HG02884 (cell line): ENCODE measurements at regions not wholly inside any gene's neighbourhood (a gene's known extent, or its start where the extent isn't known, plus 50 kb on each side); places are given as distances from the start of the nearest gene placed in this dataset.

Experiments
- ATAC-seq: cut with Tn5 transposase; IDR thresholded peaks from one replicate; pipeline ENCODE4 v1.9.1; 2021; ENCODE audit warnings: mild to moderate bottlenecking, moderate library complexity; ENCODE audit not compliant: unreplicated experiment

DNA sequence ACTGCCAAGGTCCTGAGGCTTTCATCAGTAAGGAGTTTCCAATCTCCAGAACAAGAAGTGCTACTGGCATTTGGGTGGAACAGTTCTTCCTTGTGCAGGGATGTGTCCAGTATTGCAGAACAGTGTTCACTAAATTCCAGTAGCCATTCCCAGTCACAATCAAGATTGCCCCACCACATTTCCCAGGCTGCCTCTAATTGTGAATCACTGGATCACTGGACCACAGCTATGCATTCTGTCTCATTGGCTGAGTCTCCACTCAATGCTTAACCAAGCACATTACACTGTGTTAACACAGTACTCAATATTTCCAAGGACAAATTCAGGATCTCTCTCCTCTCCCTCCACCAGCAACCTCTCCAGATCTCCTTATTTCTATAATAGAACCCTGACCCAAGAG lies 160.2 kb upstream of the CCDC150 start:
- no peak for ATAC-seq

- no peak for ATAC-seq
Observed at GRCh38 chr2:196480653-196481323, 158.7 kb upstream of the CCDC150 start.

DNA sequence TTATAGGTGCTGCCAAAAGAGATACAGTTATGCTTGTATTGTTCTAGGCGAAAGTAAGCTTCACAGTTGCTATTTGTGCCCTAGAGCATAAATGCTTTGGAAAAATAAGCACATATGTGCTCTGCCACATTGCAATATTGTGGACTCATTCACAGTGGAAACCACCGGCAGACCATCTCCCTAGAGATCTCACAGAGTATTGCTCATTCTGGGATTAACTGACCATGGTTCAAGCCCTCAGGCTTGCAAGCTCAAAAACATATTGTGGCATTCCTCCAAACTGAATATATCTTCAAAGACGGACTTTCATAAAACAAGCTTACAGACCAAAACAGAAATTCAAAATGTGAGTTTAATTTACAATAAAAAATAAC lies 158.2 kb upstream of the CCDC150 start:
- ATAC-seq, result no peak

DNA sequence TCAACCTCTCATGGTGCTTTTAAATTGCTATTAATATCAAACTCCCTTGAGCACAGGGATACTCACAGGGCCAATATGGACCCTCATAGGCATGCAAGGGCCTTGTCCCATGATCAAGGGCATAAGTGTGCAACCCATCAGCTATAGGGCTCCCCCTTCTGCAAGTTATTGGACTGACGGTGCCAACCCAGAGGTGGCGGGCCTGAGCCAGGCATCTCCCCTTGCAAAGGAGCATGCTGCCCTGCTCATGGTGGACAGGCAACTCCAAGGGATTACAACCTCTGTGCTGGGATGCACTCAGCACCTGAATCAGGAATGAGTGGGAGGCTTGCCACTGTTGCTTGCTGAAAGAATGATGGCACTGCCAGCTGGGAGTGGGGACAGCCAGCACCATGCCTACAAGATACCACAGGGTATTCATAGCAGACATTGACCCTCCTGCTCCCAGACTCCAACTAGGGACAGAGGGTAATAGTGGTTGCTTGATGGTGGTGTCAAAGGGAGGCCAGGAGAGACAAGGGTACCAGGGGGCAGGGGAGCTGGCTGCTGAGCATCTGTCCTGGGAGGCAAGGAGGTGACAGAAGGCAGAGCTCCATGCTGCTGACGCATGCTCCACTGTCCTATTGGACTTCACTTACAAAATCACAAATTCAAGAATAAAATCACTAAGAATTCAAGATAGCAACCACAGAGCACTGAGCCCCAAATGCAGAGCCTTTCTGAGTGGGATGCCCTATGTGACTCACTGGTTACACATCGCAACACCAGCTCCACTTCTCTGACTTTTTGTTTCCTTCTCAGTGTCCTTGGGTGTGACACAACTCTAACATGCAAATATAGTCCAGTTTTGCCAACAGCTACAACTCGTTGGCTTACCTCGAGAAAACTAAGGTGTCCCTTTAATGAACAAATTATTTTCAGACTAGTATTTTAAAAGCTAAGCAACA lies 157.1 kb upstream of the CCDC150 start:
- ATAC-seq, result no peak

DNA sequence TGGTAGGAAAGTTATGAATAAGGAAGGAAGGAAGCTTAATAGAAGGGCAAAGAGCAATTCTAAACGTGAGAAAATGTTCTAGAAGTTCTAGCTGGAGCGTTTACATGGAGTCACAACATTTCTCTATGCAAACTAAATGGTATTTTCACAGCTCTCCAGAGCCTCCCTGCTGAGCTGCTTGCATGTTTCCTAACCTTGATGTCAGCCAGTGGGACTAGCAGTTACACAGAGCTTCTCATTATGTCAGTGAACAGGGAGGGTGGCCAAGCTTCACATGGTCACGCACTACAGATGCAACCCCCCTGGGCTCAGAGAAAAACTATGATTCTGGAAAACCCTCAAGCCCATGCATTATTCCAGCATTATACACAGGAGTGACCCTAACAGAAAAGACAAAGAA lies 153.4 kb upstream of the CCDC150 start:
- ATAC-seq, result no peak

DNA sequence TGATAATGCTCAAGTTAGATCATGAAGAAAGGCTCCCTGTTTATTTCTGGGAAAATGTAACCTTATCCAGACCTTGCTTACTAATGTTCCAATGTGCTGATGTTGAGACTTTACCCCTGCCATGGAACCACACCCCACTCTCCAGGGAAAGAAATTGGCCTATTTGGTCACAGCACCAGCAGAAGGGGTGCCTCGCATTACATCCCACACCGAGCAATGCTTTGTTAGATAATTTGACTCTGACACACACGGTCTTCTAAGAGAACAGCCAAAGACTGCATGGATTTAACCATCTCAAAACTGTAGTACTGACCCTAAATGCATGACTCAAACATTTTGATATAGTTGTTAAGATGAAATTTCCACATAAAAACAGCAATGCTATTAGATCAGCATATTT lies 152.1 kb upstream of the CCDC150 start:
- ATAC-seq, result no peak

- no peak for ATAC-seq
Observed at GRCh38 chr2:196489371-196489770, 150.1 kb upstream of the CCDC150 start.

- ATAC-seq, result no peak
Observed at GRCh38 chr2:196492946-196493345, 146.6 kb upstream of the CCDC150 start.

DNA sequence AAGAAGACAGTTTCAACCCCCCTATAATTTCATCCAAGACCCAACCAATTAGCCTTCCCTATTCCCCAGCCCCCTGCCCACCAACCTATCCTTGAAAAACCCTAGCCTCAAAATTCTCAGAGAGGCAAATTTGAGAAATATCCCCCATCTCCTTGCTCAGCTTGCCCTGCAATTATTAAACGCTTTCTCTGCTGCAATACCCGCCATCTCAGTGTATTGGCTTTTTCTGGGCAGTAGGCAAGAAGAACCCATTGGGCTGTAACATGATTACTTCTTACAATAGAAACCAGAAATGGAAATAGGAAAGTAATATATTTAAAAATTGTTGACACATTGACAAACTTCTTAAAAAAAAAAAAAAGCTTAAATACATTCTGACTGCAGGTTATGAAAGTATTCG lies 140.6 kb upstream of the CCDC150 start:
- ATAC-seq, result no peak

DNA sequence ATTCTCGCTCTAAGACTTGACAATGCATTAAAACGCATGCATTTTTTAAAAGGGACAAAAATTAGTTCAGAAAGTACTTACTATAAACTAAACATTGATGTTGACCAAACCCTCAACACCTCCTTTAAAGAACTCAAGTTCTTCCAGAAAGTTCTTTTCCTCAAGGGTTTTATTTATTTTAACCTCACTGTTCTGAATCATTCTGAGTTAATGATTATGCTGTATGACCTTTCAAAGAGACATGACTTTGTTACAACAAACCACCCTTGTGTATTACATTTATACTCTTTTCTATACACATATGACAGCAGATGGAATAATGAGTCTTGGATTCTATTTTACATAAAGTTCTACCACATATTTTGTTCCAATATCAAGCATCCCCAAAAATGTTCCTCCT lies 139.8 kb upstream of the CCDC150 start:
- ATAC-seq, result no peak

DNA sequence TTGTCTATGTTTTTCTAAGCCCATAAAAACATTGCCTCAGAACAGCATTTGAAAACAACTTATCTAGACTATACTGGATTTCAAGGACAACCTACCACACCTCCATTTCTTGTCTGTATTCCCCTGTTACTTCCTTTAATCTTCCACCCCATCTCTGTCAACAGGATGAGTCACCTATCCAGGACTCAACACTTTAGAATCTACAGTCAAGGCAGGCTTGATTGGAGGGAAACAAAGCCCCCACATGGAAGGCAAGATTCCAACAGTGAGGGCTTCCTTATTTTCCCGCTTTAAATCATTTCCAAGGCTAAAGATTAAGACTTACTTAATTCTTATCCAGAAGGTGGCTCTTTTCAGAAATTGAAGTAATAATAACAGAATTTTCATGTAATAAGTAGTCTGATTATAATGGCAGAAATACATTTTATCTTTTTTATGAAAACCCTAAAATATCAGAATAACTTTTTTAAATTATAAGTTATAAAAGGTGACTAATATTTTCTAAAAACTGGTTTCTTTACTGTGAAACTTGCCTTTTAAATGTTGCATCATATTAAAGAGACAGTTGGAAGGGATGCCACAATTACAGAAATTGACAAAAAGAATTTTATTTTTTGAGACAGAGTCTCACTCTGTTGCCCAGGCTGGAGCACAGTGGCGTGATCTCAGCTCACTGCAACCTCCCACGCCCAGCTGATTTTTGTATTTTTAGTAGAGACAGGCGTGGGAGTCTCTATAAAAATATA lies 138.7 kb upstream of the CCDC150 start:
- ATAC-seq, result no peak

DNA sequence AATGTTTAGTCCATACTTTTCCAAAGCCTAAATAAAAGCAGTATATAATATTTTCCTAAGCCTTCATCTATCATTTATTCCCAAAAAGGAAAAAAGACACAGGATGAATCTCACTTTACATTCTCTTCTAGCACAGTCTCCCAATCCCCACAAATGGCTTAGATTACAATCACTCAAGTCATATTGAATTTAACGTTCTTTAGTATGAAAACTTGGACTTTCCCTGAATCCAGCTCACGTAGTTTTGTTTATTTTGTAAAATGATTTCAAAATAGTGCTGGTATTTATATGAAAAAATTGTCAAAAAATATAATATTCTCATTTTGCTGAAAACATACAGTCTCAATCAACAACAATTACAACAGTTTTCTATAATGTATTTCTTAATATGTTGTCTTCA lies 137.7 kb upstream of the CCDC150 start:
- no peak for ATAC-seq

GRCh38 chr2:196502386-196502785 lies 137.1 kb upstream of the CCDC150 start:
- no peak for ATAC-seq

GRCh38 chr2:196503398-196503797 lies 136.1 kb upstream of the CCDC150 start:
- ATAC-seq, result no peak

DNA sequence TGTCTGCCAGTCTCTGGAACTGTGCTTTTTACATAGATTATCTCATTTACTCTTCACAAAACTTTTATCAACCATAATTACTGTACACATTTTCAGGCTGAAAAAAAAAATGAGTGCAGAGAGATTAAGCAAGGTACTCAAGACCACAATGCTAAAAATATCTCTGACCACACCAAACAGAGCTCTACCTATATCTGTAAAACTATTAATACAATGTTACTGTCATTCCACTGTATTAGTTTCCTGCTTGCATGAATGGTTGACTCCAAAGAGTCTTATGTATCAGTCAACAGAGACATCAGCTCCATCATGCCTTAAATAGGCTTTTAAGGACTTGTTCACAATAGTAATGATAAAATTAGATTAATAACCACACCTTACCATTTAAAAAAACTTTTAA lies 134.7 kb upstream of the CCDC150 start:
- ATAC-seq, result peak; percentile 94

GRCh38 chr2:196510246-196510645 lies 129.3 kb upstream of the CCDC150 start:
- ATAC-seq, result no peak

- ATAC-seq, result no peak
Observed at GRCh38 chr2:196511258-196512168, 128.0 kb upstream of the CCDC150 start.

DNA sequence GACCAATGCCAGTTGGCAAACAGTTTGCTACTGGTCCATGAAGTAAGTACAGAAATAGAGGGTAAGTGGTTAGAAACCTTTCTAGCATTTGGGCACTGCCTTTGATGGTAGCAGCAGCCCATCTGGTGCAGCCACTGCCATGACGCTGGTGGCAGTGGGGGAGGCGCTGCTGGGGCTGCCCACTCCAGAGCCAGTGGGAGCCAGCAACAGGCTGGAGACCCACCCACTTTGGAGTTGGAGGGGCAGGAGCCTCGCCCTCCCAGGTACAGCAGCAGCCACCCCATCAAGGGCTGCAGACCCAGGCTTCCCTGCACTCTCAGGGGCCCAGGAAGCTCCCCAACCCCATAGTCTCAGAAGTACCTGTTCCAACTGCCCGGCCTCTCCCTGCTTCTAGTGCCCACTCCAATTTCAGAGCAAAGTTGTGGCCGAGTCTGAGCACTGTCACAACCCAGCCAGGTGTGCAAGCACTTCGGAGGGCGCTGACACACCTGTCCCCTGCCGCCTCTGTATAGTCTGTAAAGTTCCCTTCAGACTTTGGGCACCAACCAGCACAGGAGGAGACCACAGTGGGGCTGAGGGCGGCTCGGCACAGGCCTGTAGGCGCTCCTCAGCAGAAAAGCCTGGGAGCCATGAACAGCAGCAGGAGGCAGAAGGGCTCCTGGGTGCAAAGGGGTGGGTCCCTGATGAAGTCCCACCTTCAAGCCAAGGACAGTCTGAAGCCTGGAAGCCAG lies 125.6 kb upstream of the CCDC150 start:
- ATAC-seq, result no peak

DNA sequence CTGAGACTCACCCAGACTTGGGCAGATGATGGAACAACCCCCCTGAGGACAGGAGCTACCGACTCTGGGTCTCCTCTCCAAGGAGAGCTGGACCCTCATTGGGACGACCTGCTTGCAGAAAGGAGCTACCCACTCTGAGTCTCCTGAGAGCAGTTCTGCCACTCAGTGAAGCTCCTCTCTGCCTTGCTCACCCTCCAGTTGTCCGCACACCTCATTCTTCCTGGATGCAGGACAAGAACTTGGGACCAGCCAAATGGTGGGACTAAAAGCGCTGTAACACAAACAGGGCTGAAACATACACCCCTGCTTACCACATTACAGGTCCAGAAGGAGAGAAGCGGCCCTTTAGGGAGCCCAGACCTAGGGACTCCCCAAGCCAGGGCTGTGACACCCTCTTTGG lies 124.9 kb upstream of the CCDC150 start:
- ATAC-seq, result no peak

DNA sequence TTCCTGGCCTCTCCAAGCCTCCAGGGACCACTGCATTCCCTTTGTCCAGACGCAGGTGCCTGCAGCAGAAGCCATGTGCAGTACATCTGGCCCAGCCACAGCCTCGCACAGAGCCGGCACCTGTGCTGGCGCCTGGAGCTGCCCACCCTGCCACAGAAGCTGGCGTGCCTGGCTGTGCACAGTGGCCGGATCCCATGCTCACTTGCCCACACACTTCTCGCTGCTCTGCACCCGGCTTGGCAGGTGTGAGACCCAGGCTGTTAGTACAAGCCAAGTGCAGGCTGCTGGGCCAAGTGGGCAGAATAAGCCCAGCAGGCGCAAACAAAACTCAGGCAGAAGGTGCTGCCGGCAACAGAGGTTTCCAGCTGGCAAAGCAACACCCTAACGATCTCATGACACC lies 124.5 kb upstream of the CCDC150 start:
- ATAC-seq, result no peak
